Superior temporal gyrus (tissue), 1 donor: ENCODE measurements at regions not wholly inside any gene's neighbourhood (a gene's known extent, or its start where the extent isn't known, plus 50 kb on each side); places are given as distances from the start of the nearest gene placed in this dataset.
"Not testable (repeated sequence)": the region's sequence is repeated elsewhere in the genome, so short reads cannot be mapped to it uniquely, and the experiment has no call there.

ENCODE experiments used
- DNase-seq: peaks from one replicate; pipeline ENCODE4 v3.0.0-alpha.2; 2016; ENCODE audit errors: extremely low spot score

GRCh38 chr5:1588071-1588694 lies 64.4 kb upstream of the LPCAT1 start:
- not testable (repeated sequence) for DNase-seq

- not testable (repeated sequence) for DNase-seq
Measured at GRCh38 chr5:1583081-1583875, 59.5 kb upstream of the LPCAT1 start.

DNA sequence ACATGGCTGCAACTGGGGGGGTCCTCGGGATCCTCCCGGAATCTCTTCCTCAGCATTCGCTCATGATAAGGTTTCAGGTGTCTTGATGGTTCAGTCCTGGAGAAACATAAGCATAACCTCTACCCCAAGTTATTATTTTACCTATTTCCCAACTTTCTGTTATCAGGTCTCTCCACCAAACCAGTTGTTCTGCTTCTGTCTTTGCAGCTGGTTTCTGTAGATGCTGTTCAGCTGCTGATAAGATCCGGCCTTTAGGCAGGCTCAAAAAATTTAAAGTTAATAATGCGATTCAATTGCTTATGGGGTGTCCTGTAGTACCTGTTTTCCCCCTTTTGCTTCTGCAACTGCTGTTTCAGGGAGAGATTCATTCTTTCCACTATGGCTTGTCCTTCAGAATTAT lies 55.6 kb upstream of the LPCAT1 start:
- DNase-seq: not testable (repeated sequence)

- DNase-seq: not testable (repeated sequence)
Measured at GRCh38 chr5:1576851-1577250, 53.1 kb upstream of the LPCAT1 start.

- not testable (repeated sequence) for DNase-seq
Measured at GRCh38 chr5:1575991-1576714, 52.4 kb upstream of the LPCAT1 start.

- not testable (repeated sequence) for DNase-seq
Measured at GRCh38 chr5:1575491-1575890, 51.7 kb upstream of the LPCAT1 start.

DNA sequence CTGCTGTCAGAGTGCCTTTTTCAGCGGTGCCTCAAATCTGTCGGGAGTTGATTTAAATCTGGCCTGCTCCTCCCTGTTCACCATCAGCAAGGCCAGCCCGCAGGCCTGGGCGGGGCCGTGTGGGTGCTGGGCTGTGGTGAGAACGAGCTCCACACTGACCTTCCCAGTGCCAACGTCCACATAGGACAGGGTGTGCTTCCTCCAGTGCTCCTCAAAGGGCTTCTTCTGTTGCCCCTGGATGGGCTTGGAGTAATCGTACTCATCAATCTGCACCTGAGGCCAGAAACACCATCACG lies 50.2 kb upstream of the LPCAT1 start:
- DNase-seq: not testable (repeated sequence)

GRCh38 chr5:1573217-1574022 lies 49.7 kb upstream of the LPCAT1 start:
- DNase-seq: not testable (repeated sequence)
